Neural progenitor cell (in vitro differentiated cells): ENCODE measurements at regions not wholly inside any gene's neighbourhood (a gene's known extent, or its start where the extent isn't known, plus 50 kb on each side); places are given as distances from the start of the nearest gene placed in this dataset.

Experiments
- EZH2 ChIP-seq: fragments of 200-600 bp; sonication (generic); IDR thresholded peaks from 2 replicates; pipeline ENCODE4 v1.6.1; 2017; ENCODE audit warnings: antibody characterized with exemption, mild to moderate bottlenecking, moderate library complexity
- EZH2phosphoT487 ChIP-seq: fragments of 200-600 bp; sonication (generic); IDR thresholded peaks from 2 replicates; pipeline ENCODE4 v1.6.1; 2017; ENCODE audit warnings: antibody characterized with exemption
- TF ChIP-seq, protein P1 (sequence below): fragments of 200-600 bp; sonication (generic); IDR thresholded peaks from 2 replicates; pipeline ENCODE4 v1.5.1; 2017; ENCODE audit warnings: antibody characterized with exemption, mild to moderate bottlenecking

DNA sequence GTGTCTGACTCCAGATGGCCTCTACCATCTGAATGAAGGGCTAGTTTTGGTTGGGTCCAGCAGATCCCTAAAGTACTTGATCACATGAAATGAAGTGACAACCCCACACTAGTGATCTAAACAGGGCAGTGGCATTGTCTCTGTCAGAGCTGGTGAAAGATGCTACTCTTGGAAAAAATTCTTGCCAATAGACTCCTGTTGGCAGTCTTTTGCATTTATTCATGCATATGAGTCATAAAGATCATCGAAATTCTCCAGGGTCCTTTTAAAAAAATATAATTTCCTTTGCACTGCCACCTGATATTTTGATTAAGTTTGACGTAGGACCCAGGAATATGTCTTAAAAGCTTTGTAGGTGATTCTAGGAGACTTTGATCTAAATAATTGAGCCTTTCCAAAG lies 135.1 kb upstream of the ELL2 start:
- TF ChIP-seq, protein P1, sequence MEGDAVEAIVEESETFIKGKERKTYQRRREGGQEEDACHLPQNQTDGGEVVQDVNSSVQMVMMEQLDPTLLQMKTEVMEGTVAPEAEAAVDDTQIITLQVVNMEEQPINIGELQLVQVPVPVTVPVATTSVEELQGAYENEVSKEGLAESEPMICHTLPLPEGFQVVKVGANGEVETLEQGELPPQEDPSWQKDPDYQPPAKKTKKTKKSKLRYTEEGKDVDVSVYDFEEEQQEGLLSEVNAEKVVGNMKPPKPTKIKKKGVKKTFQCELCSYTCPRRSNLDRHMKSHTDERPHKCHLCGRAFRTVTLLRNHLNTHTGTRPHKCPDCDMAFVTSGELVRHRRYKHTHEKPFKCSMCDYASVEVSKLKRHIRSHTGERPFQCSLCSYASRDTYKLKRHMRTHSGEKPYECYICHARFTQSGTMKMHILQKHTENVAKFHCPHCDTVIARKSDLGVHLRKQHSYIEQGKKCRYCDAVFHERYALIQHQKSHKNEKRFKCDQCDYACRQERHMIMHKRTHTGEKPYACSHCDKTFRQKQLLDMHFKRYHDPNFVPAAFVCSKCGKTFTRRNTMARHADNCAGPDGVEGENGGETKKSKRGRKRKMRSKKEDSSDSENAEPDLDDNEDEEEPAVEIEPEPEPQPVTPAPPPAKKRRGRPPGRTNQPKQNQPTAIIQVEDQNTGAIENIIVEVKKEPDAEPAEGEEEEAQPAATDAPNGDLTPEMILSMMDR = no peak
- TF ChIP-seq EZH2 (no peak), EZH2phosphoT487 (no peak)
